ENCODE measurements at regions not wholly inside any gene's neighbourhood (a gene's known extent, or its start where the extent isn't known, plus 50 kb on each side); places are given as distances from the start of the nearest gene placed in this dataset.
"Not testable (repeated sequence)": the region's sequence is repeated elsewhere in the genome, so short reads cannot be mapped to it uniquely, and the experiment has no call there.

GRCh38 chr7:49099587-49100326 is 175.4 kb downstream of the CDC14C start:
- Histone ChIP-seq H3K27me3 (no peaks in the 10 kb centered on the region), H3K27ac (no peak overlapping the region), H3K9me3 (no peaks in the 10 kb centered on the region), H3K4me3 (no peak overlapping the region), H3K36me3 (no peaks in the 10 kb centered on the region), H3K4me1 (no peaks in the 10 kb centered on the region)
- intact Hi-C loops (cut with DNase I): no loop called here
- no peak for DNase-seq (ENCODE audit: extremely low spot score in 2 of 2)
- TF ChIP-seq CTCF (IDR thresholded peaks at IDR 0.05) (no peak), POLR2AphosphoS5 (IDR thresholded peaks at IDR 0.05; ENCODE audit: insufficient read depth in 1 of 2, low read depth in 1 of 2) (no peak), POLR2A (IDR thresholded peaks at IDR 0.05) (no peak)

GRCh38 chr7:49100908-49101740 is 176.8 kb downstream of the CDC14C start:
- H3K36me3 ChIP-seq; intact Hi-C loops (cut with DNase I); H3K4me1 ChIP-seq; H3K9me3 ChIP-seq; H3K27ac ChIP-seq; H3K27me3 ChIP-seq; H3K4me3 ChIP-seq; DNase-seq (ENCODE audit: extremely low spot score in 2 of 2): not testable (repeated sequence)

GRCh38 chr7:49102411-49102810 is 178.1 kb downstream of the CDC14C start:
- H3K4me1 ChIP-seq: no peaks in the 10 kb centered on the region
- H3K4me3 ChIP-seq: no peak overlapping the region
- TF ChIP-seq POLR2A (IDR thresholded peaks at IDR 0.05): no peak
- TF ChIP-seq POLR2AphosphoS5 (IDR thresholded peaks at IDR 0.05; ENCODE audit: insufficient read depth in 1 of 2, low read depth in 1 of 2): no peak
- no peak for TF ChIP-seq CTCF (IDR thresholded peaks at IDR 0.05)
- H3K27ac ChIP-seq: no peak overlapping the region
- no peaks in the 10 kb centered on the region for H3K36me3 ChIP-seq
- intact Hi-C loops (cut with DNase I): no loop called here
- DNase-seq (ENCODE audit: extremely low spot score in 2 of 2): no peak
- no peaks in the 10 kb centered on the region for H3K9me3 ChIP-seq
- no peaks in the 10 kb centered on the region for H3K27me3 ChIP-seq

GRCh38 chr7:49111706-49112105 is 187.4 kb downstream of the CDC14C start:
- H3K4me1 ChIP-seq: no peaks in the 10 kb centered on the region
- no peaks in the 10 kb centered on the region for H3K27me3 ChIP-seq
- no peak overlapping the region for H3K4me3 ChIP-seq
- H3K27ac ChIP-seq: no peak overlapping the region
- intact Hi-C loops (cut with DNase I): no loop called here
- H3K36me3 ChIP-seq: no peaks in the 10 kb centered on the region
- TF ChIP-seq POLR2A (IDR thresholded peaks at IDR 0.05) (no peak), POLR2AphosphoS5 (IDR thresholded peaks at IDR 0.05; ENCODE audit: insufficient read depth in 1 of 2, low read depth in 1 of 2) (no peak), CTCF (IDR thresholded peaks at IDR 0.05) (no peak)
- no peaks in the 10 kb centered on the region for H3K9me3 ChIP-seq
- DNase-seq (ENCODE audit: extremely low spot score in 2 of 2): no peak

GRCh38 chr7:49112222-49112621 is 187.9 kb downstream of the CDC14C start:
- H3K4me1 ChIP-seq: no peaks in the 10 kb centered on the region
- intact Hi-C loops (cut with DNase I): no loop called here
- H3K27ac ChIP-seq: no peak overlapping the region

More at GRCh38 chr7:49112222-49112621, 187.9 kb downstream of the CDC14C start:
- no peak overlapping the region for H3K4me3 ChIP-seq
- no peaks in the 10 kb centered on the region for H3K36me3 ChIP-seq
- H3K9me3 ChIP-seq: no peaks in the 10 kb centered on the region
- no peaks in the 10 kb centered on the region for H3K27me3 ChIP-seq
- no peak for TF ChIP-seq POLR2AphosphoS5 (IDR thresholded peaks at IDR 0.05; ENCODE audit: insufficient read depth in 1 of 2, low read depth in 1 of 2)
- TF ChIP-seq CTCF (IDR thresholded peaks at IDR 0.05): no peak
- no peak for TF ChIP-seq POLR2A (IDR thresholded peaks at IDR 0.05)
- no peak for DNase-seq (ENCODE audit: extremely low spot score in 2 of 2)
